Fibroblast of lung (primary cell): ENCODE measurements at regions not wholly inside any gene's neighbourhood (a gene's known extent, or its start where the extent isn't known, plus 50 kb on each side); places are given as distances from the start of the nearest gene placed in this dataset.

Source experiments
- DNase-seq, 2 donors: peaks; one replicate each; pipeline versions ENCODE4 v3.0.0 to v3.0.0-alpha.2; 2010; ENCODE audit warnings: low read depth in 2 of 2
- H2AFZ ChIP-seq: 2 replicates; pipeline ENCODE4 v1.5.1; 2012; ENCODE audit warnings: low read length, control low read depth, inconsistent platforms
- H3K27ac ChIP-seq: 2 replicates; pipeline ENCODE4 v1.5.1; 2011; ENCODE audit warnings: low read length, control low read depth; ENCODE audit not compliant: insufficient read depth
- H3K27me3 ChIP-seq: 2 replicates; pipeline ENCODE4 v1.5.1; 2011; ENCODE audit warnings: mild to moderate bottlenecking, low read length; ENCODE audit not compliant: control insufficient read depth, insufficient read depth
- H3K36me3 ChIP-seq: 2 replicates; pipeline ENCODE4 v1.5.1; 2011; ENCODE audit warnings: low read length; ENCODE audit not compliant: control insufficient read depth, insufficient read depth
- H3K4me1 ChIP-seq: 2 replicates; pipeline ENCODE4 v1.5.1; 2011; ENCODE audit warnings: low read length; ENCODE audit not compliant: control insufficient read depth, insufficient read depth; ENCODE audit errors: extremely low read depth
- H3K4me2 ChIP-seq: 2 replicates; pipeline ENCODE4 v1.5.1; 2011; ENCODE audit warnings: low read length, control low read depth; ENCODE audit not compliant: insufficient read depth; ENCODE audit errors: extremely low read depth
- H3K4me3 ChIP-seq, 4 experiments: fragments of 200-600 bp in 1 of 4; sonication (generic) in 1 of 4; replicated peaks in 1 of 4; 2 replicates each; pipeline ENCODE4 v1.5.1; 2011 to 2016; ENCODE audit warnings: low read length in 4 of 4, low read depth in 3 of 4, mild to moderate bottlenecking in 3 of 4, control low read depth in 2 of 4, inconsistent platforms in 1 of 4, mixed read lengths in 1 of 4; ENCODE audit not compliant: insufficient read depth in 1 of 4; ENCODE audit errors: control extremely low read depth in 1 of 4
- H3K79me2 ChIP-seq: 2 replicates; pipeline ENCODE4 v1.5.1; 2012; ENCODE audit warnings: mild to moderate bottlenecking, low read length, inconsistent platforms; ENCODE audit not compliant: control insufficient read depth, insufficient read depth
- H3K9ac ChIP-seq: 2 replicates; pipeline ENCODE4 v1.5.1; 2011; ENCODE audit warnings: mild to moderate bottlenecking, low read length, control low read depth; ENCODE audit not compliant: insufficient read depth
- H3K9me3 ChIP-seq: 2 replicates; pipeline ENCODE4 v1.5.1; 2012; ENCODE audit warnings: low read depth, low read length; ENCODE audit not compliant: control insufficient read depth, insufficient read depth
- H4K20me1 ChIP-seq: 2 replicates; pipeline ENCODE4 v1.5.1; 2011; ENCODE audit warnings: low read length; ENCODE audit not compliant: control insufficient read depth, insufficient read depth; ENCODE audit errors: extremely low read depth
- CTCF ChIP-seq, 2 donors: IDR thresholded peaks in 1 of 2; conservative IDR thresholded peaks in 1 of 2; 1 replicate in 1 of 2; 2 replicates in 1 of 2; pipeline ENCODE4 v1.5.1; 2011 to 2012; ENCODE audit warnings: low read length in 2 of 2, control low read depth in 1 of 2, inconsistent platforms in 1 of 2, low read depth in 1 of 2, mild to moderate bottlenecking in 1 of 2
- EZH2 ChIP-seq: IDR thresholded peaks from 2 replicates; pipeline ENCODE4 v1.5.1; 2012; ENCODE audit warnings: low read length, control low read depth, mild to moderate bottlenecking; ENCODE audit errors: missing control alignments

- no peak overlapping the region for H2AFZ ChIP-seq
- DNase-seq: peak in 1 of 2 donors; percentile 23
- H3K9ac ChIP-seq: no peak overlapping the region
- H3K4me1 ChIP-seq: no peaks in the 10 kb centered on the region
- TF ChIP-seq EZH2 (no peak), CTCF (conservative IDR thresholded peaks at IDR 0.05 in 1 of 2, IDR thresholded peaks at IDR 0.05 in 1 of 2; ENCODE audit: low read depth in 1 of 2, low read length in 2 of 2) (no peak)
- H3K27ac ChIP-seq: no peak overlapping the region
- no peaks in the 10 kb centered on the region for H4K20me1 ChIP-seq
- H3K36me3 ChIP-seq: no peaks in the 10 kb centered on the region
- H3K27me3 ChIP-seq: no peaks in the 10 kb centered on the region
- H3K4me3 ChIP-seq: no peak overlapping the region
- H3K79me2 ChIP-seq: no peaks in the 10 kb centered on the region
- no peak overlapping the region for H3K4me2 ChIP-seq
- H3K9me3 ChIP-seq: no peaks in the 10 kb centered on the region
These were observed 593.4 kb downstream of the QKI start for GRCh38 chr6:164007881-164008280.

- Histone ChIP-seq H3K79me2 (no peaks in the 10 kb centered on the region), H2AFZ (no peak overlapping the region), H3K4me3 (no peak overlapping the region), H4K20me1 (no peaks in the 10 kb centered on the region), H3K27ac (no peak overlapping the region), H3K27me3 (no peaks in the 10 kb centered on the region), H3K36me3 (no peaks in the 10 kb centered on the region), H3K4me1 (no peaks in the 10 kb centered on the region), H3K9me3 (no peaks in the 10 kb centered on the region), H3K4me2 (no peak overlapping the region), H3K9ac (no peak overlapping the region)
- no peak for TF ChIP-seq CTCF (conservative IDR thresholded peaks at IDR 0.05 in 1 of 2, IDR thresholded peaks at IDR 0.05 in 1 of 2; ENCODE audit: low read depth in 1 of 2, low read length in 2 of 2)
- TF ChIP-seq EZH2: no peak
- DNase-seq: no peak
These were observed 591.9 kb downstream of the QKI start for GRCh38 chr6:164006459-164006858.

- Histone ChIP-seq H3K27ac (no peak overlapping the region), H2AFZ (no peak overlapping the region), H4K20me1 (no peaks in the 10 kb centered on the region), H3K79me2 (no peaks in the 10 kb centered on the region), H3K4me3 (no peak overlapping the region), H3K9me3 (no peaks in the 10 kb centered on the region), H3K9ac (no peak overlapping the region), H3K4me2 (no peak overlapping the region), H3K36me3 (no peaks in the 10 kb centered on the region), H3K27me3 (no peaks in the 10 kb centered on the region), H3K4me1 (no peaks in the 10 kb centered on the region)
- peak in 1 of 2 donors; percentile 14 for DNase-seq
- TF ChIP-seq EZH2 (no peak), CTCF (conservative IDR thresholded peaks at IDR 0.05 in 1 of 2, IDR thresholded peaks at IDR 0.05 in 1 of 2; ENCODE audit: low read depth in 1 of 2, low read length in 2 of 2) (no peak)
These were observed 590.6 kb downstream of the QKI start for GRCh38 chr6:164005004-164005711.
